ENCODE measurements at regions not wholly inside any gene's neighbourhood (a gene's known extent, or its start where the extent isn't known, plus 50 kb on each side); places are given as distances from the start of the nearest gene placed in this dataset.
A peak's percentile ranks its signal among the peaks of the same experiment; 100 is the strongest.
"Not testable (repeated sequence)": the region's sequence is repeated elsewhere in the genome, so short reads cannot be mapped to it uniquely, and the experiment has no call there.

- no peak for DNase-seq
Measured at GRCh38 chr9:16282718-16283117, 587.8 kb downstream of the BNC2 start.

GRCh38 chr9:16286160-16286559, 584.3 kb downstream of the BNC2 start:
- no peak for DNase-seq

DNA sequence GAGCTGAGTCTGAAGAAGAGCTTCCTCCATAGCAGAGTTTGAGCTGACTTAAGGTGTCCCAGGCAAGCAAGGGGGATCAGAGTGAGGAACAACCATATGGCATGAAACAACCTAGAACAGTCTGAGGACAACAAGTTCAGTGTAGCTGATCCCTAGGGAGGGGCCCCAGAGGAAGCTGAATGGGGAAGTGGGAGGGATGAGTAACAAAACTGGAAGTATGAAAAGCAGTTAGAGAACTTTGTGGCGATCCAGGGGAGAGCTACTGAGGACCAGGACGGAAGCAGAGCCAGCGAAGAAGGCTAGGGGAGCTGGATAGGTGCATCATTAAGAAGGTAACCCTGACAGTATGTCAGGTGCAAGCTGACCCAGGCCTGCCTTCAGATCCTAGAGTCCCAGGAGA, 580.8 kb downstream of the BNC2 start:
- peak; percentile 10 for DNase-seq

DNA sequence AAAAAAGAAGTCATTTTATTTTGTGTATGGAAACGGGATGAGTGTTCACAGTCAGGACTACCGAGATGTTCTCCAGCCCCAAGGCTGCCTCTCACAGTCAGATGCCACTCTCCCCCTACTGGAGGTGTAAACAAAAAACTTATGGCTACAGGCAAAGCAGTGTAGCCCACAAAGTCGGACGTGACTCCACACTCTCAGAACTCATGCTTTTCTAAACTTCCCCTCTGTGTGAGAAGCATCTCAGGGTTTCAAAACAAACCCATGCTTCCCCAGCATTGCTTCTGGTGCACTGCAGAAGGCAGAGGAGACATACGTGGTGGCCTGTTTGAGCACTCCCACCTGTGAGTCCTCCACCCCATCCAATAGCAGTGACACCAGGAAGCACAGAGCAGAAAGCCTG, 580.3 kb downstream of the BNC2 start:
- no peak for DNase-seq

GRCh38 chr9:16291921-16292320, 578.5 kb downstream of the BNC2 start:
- DNase-seq, result no peak

DNA sequence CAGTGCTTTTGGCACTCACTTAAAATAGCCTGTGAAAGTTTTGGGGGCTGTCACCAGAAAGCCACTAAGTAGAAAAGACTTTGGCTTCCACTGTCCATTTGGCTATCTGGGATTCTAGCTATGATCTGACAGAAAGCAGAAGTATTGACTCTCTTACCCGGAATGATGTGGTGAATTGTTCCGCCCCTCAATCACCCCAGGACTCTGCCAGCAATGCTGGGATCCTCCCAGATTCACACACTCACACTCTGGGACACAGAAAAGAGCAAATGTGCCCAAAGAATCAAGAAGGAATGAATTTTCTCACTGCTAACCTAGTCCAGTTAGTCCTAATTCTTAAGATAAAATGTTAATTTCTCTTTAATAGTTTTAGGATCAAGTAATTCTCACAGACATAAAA, 576.9 kb downstream of the BNC2 start:
- DNase-seq, result no peak

DNA sequence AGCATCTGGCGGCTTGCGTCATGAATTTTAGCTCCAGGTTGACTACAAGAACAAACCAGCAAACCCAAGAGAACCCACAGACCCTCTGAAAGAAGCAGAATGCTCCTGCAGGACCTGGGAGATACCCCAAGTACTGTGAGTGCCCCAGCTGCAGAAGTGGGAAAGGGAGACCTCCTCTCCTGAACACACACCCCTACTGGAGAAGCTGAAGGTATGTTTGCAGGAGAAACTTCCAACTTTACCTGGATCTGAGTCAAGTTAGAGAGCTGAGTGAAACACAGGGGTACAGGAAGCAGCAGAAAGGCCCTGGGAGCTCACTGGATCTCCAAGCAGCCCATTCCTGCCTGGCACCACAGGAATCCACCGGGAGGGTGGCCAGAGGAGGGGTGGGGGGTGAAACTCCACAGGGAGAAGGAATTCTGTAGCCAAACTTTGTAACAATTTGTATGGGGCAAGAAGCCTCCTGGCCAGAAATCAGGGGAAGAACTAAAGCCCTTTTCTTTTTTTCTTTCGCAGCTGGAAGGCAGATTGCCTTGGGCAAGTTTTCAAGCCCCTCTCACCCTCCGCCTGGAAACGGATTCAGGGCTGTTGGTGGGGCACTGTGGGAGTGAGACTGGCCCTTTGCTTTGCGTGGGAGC, 576.2 kb downstream of the BNC2 start:
- DNase-seq, result no peak

- DNase-seq, result not testable (repeated sequence)
Measured at GRCh38 chr9:16294940-16295339, 575.5 kb downstream of the BNC2 start.

- not testable (repeated sequence) for DNase-seq
Measured at GRCh38 chr9:16299368-16299767, 571.1 kb downstream of the BNC2 start.

- DNase-seq, result no peak
Measured at GRCh38 chr9:16303506-16303905, 567.0 kb downstream of the BNC2 start.

- DNase-seq, result no peak
Measured at GRCh38 chr9:16304301-16304700, 566.2 kb downstream of the BNC2 start.

DNA sequence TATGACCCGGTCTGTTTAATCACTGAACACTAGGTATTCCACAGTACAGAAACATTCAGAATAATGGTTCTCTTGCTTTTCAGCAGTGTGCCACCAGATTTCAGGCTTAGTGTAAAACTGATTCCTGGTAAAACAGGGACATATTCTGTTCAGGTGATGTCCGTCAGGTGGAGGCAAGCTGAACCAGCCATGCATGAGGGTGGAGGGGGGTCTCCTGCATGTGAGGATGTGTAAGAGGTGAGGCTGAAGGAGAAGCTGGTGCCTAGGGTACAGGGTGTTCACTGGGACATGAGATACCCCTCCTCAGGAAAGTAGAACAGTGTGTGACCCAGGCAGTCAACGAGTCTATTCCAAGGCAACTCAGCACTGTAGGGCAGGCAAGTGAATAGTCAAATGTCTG, 563.9 kb downstream of the BNC2 start:
- no peak for DNase-seq

DNA sequence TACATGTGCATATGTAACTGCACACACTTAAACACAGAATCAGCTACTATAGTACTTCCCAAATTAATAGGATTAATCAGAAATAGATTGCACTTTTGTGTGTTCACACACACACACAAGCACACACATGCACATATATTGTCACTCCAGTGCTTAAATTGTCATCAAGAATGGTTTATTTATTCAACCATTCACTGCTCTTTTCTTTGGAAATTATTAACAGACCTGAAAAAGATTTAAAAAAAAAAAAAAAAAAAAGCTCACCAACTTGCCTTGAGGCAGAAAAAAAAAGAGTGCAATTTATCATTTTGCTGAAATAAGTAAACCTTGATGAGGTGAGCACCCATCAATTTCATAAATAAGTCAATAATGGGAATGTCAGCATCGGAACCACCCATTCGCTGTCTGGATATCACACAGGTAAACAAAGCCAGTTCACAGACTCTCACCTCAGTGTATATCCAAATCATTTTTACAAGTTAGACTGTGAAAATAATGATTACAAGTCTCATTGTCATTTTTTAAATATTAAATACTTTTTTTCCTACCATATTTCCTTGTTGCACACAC, 562.8 kb downstream of the BNC2 start:
- no peak for DNase-seq

GRCh38 chr9:16308645-16309044, 561.8 kb downstream of the BNC2 start:
- DNase-seq, result no peak

DNA sequence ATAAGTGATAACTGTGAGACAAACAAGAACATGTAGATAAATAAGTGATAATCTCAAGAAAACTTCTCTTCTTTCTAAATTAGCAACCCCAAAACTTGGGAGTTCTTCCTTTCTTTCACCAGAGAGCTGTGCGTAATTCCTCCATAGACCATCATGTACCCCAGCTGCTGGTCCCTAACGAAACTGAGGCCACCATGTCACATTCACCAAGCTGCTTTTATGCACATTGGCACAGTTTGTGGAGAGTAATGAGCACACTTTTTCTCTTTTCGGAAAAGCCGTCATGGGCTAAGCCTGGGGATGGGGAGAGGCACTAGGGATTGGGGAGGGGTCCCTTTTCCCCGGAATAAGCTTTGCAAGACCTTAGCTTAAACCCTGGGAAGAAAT, 561.4 kb downstream of the BNC2 start:
- DNase-seq, result no peak

DNA sequence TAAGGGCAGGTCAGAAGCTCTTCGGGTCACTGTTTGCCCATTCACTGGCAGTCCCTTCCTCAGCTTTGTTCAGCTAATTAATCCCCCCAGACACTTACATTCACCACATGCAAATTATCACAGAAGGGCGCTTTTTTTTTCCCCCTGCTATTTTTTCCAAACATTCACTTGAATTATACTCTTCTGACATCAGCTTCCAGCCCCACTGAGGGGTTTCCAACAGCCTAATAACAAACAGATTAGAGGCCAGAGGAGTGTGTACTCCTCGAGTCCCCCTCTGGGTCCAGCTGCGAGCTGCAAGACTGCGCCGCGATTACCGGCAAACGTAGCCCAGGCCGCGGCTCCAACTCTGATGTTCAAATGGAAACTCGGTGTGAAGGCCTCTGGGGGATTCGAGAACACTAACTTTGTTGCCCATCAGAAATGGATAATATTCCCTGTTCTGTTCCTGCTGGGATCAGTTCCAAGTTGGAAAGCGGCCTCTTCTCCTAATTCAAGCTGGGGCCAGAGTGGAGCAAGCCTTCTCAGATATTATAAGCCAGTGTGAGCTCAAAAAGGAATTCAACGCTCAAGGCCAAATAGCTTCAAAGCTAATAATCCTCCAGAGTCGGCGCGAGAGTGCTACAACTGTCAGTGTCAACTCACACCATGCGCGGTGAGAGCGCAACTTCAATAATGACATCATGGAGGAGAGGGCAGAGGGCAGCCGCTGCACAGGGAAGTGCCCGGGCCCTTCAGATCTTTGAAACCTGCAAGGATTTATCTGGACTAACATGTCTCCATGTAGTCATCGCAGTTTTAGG, 560.8 kb downstream of the BNC2 start:
- no peak for DNase-seq

- no peak for DNase-seq
Measured at GRCh38 chr9:16310278-16311110, 560.0 kb downstream of the BNC2 start.

GRCh38 chr9:16312116-16312515, 558.4 kb downstream of the BNC2 start:
- no peak for DNase-seq

- DNase-seq, result no peak
Measured at GRCh38 chr9:16312962-16313546, 557.4 kb downstream of the BNC2 start.

DNA sequence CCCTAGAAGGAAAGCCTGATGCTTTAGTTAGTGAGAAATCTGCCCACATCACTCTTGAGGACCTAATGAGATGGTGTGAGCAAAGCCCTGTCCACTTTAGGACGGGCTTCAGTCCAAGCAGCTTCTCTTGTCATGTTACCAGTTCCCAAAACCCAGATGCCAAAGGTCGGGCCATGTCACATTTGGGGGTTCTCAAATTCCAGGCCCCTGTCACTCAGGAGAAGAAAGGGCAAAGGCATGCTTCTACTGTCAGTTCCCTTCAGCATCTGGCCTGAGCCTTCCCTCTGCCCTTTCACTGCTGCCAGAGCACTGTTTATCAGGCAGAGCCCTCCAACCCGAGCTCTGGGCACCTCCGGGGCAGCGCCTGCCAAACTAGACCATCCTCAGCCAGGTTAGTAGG, 556.0 kb downstream of the BNC2 start:
- DNase-seq, result no peak

GRCh38 chr9:16315720-16316119, 554.8 kb downstream of the BNC2 start:
- DNase-seq, result no peak

DNA sequence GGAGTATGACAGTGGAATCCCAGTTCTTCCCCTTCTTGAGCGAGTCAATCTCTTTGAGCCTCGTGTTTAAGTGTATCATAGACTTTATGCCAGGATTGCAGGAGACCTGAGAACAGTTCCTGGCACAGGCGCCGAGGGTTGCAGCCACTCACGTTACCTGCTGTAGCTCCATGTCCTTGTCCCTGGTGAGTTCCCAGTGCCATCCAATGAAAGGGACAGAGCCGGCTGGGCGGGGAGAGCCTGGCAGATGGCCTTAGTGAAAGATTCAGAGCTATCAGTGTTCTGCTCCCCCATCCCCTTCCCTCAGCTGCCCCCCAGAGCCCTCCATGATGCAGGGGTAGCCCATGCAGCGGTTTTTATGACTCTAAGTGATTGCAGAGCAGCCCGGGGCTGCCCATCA, 554.0 kb downstream of the BNC2 start:
- DNase-seq, result no peak
